Cardiac muscle cell (in vitro differentiated cells and primary cell): ENCODE measurements at regions not wholly inside any gene's neighbourhood (a gene's known extent, or its start where the extent isn't known, plus 50 kb on each side); places are given as distances from the start of the nearest gene placed in this dataset.

Experiments used
- DNase-seq, 2 donors: peaks; one replicate each; pipeline versions ENCODE4 v3.0.0 to v3.0.0-alpha.2; 2010 to 2017; ENCODE audit warnings: low read depth in 1 of 2, low spot score in 1 of 2
- H3K27ac ChIP-seq: fragments of 200-600 bp; sonication (generic); 2 replicates; pipeline ENCODE4 v1.5.1; 2016
- H3K27me3 ChIP-seq: fragments of 200-600 bp; sonication (generic); 2 replicates; pipeline ENCODE4 v1.6.0; 2016; ENCODE audit warnings: control low read depth
- H3K36me3 ChIP-seq: fragments of 200-600 bp; sonication (generic); 2 replicates; pipeline ENCODE4 v1.5.1; 2016; ENCODE audit warnings: control low read depth
- H3K4me1 ChIP-seq: fragments of 200-600 bp; sonication (generic); 2 replicates; pipeline ENCODE4 v1.8.1; 2017; ENCODE audit warnings: low read depth, mild to moderate bottlenecking, mixed run types
- H3K4me3 ChIP-seq: fragments of 200-600 bp; sonication (generic); 2 replicates; pipeline ENCODE4 v1.5.1; 2016; ENCODE audit warnings: mild to moderate bottlenecking
- H3K9me3 ChIP-seq: fragments of 200-600 bp; sonication (generic); 2 replicates; pipeline ENCODE4 v1.5.1; 2017; ENCODE audit warnings: low read depth, mild to moderate bottlenecking, control low read depth
- CTCF ChIP-seq: IDR thresholded peaks from 2 replicates; pipeline ENCODE4 v1.5.1; 2012; ENCODE audit warnings: low read depth, mild to moderate bottlenecking, low read length

GRCh38 chr7:46256870-46257661 lies 336.0 kb upstream of the IGFBP3 start:
- Histone ChIP-seq H3K27ac (no peak overlapping the region), H3K4me1 (no peaks in the 10 kb centered on the region), H3K9me3 (peaks cover 2% of the 10 kb centered on the region), H3K4me3 (no peak overlapping the region), H3K36me3 (no peaks in the 10 kb centered on the region), H3K27me3 (no peaks in the 10 kb centered on the region)
- DNase-seq: no peak
- no peak for TF ChIP-seq CTCF

GRCh38 chr7:46253520-46253919 lies 332.4 kb upstream of the IGFBP3 start:
- no peak overlapping the region for H3K27ac ChIP-seq
- H3K27me3 ChIP-seq: no peaks in the 10 kb centered on the region
- H3K4me1 ChIP-seq: no peaks in the 10 kb centered on the region
- TF ChIP-seq CTCF: no peak
- no peak for DNase-seq
- no peaks in the 10 kb centered on the region for H3K36me3 ChIP-seq
- H3K9me3 ChIP-seq: no peaks in the 10 kb centered on the region
- no peak overlapping the region for H3K4me3 ChIP-seq

GRCh38 chr7:46247664-46248063 lies 326.6 kb upstream of the IGFBP3 start:
- H3K4me1 ChIP-seq: no peaks in the 10 kb centered on the region
- H3K36me3 ChIP-seq: no peaks in the 10 kb centered on the region
- no peak for DNase-seq
- H3K27me3 ChIP-seq: no peaks in the 10 kb centered on the region
- H3K4me3 ChIP-seq: no peak overlapping the region
- H3K9me3 ChIP-seq: no peaks in the 10 kb centered on the region
- TF ChIP-seq CTCF: no peak
- H3K27ac ChIP-seq: no peak overlapping the region

- Histone ChIP-seq H3K27ac (no peak overlapping the region), H3K9me3 (no peaks in the 10 kb centered on the region)
Measured at GRCh38 chr7:46245586-46246111, 324.6 kb upstream of the IGFBP3 start.

GRCh38 chr7:46244757-46245156 lies 323.7 kb upstream of the IGFBP3 start:
- Histone ChIP-seq H3K27me3 (no peaks in the 10 kb centered on the region), H3K36me3 (no peaks in the 10 kb centered on the region), H3K27ac (no peak overlapping the region), H3K4me1 (no peaks in the 10 kb centered on the region), H3K4me3 (no peak overlapping the region), H3K9me3 (no peaks in the 10 kb centered on the region)
- peak in 1 of 2 donors; percentile 62 for DNase-seq
- TF ChIP-seq CTCF: no peak

More at GRCh38 chr7:46245586-46246111, 324.6 kb upstream of the IGFBP3 start:
- Histone ChIP-seq H3K36me3 (no peaks in the 10 kb centered on the region), H3K4me1 (no peaks in the 10 kb centered on the region), H3K4me3 (no peak overlapping the region), H3K27me3 (no peaks in the 10 kb centered on the region)
- no peak for TF ChIP-seq CTCF
- DNase-seq: no peak
